HG03175 (cell line): ENCODE measurements at regions not wholly inside any gene's neighbourhood (a gene's known extent, or its start where the extent isn't known, plus 50 kb on each side); places are given as distances from the start of the nearest gene placed in this dataset.
"Not testable (repeated sequence)": the region's sequence is repeated elsewhere in the genome, so short reads cannot be mapped to it uniquely, and the experiment has no call there.

ENCODE experiments used
- ATAC-seq: cut with Tn5 transposase; IDR thresholded peaks from one replicate; pipeline ENCODE4 v1.9.1; 2021; ENCODE audit warnings: mild to moderate bottlenecking, moderate library complexity; ENCODE audit not compliant: unreplicated experiment

DNA sequence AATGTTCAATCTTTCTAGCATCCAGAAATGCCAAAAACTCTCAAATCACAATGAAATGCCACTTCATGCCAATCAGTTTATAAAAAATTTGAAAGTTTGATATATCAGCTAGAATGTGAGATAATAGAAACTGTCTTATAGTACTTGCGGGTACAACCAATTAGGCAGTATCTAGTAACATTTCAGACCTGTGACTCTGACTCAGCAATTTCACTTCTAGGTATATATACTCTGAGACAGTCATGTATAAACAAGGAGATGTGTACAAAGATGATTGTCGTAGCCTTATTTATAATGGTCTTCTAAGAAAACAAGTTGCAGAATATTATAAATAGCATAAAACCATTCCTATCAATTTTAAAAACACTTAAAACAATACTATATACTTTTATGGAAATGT lies 252.3 kb upstream of the PODXL start:
- ATAC-seq = no peak

DNA sequence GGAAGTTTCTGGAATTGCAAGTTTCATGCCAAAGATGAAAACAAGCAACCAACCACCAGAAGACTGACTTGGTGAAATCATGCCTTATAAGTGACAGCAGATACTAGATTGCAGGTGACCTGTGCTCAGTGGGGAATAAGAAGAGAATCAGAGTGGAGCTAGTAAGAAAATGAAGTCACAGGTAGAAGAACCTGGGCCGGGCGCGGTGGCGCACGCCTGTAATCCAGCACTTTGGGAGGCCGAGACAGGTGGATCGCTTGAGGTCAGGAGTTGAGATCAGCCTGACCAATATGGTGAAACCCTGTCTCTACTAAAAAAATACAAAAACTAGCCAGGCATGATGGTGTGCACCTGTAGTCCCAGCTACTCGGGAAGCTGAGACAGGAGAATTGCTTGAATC lies 251.7 kb upstream of the PODXL start:
- not testable (repeated sequence) for ATAC-seq

DNA sequence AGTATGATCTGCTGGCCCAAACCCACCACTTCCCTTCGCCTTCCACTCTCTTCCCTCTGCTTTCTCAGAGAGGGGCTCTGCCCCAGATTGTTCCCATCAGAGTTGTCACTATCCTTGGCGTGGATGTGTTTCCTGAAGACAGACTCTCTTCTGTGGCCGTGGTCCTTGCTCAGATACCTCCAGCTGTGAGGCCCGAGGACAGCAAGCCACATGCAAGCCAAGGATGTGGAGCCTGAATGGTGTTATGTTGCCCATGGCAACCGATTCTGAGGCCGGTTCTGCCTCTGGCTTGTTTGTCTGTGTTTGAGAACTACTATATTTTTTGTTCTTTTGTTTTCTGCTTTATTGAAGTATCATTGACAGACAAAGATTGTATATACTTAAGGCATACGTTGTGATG lies 247.4 kb upstream of the PODXL start:
- no peak for ATAC-seq

- no peak for ATAC-seq
Measured at GRCh38 chr7:131802195-131802864, 245.9 kb upstream of the PODXL start.

- no peak for ATAC-seq
Measured at GRCh38 chr7:131800531-131800930, 244.1 kb upstream of the PODXL start.

DNA sequence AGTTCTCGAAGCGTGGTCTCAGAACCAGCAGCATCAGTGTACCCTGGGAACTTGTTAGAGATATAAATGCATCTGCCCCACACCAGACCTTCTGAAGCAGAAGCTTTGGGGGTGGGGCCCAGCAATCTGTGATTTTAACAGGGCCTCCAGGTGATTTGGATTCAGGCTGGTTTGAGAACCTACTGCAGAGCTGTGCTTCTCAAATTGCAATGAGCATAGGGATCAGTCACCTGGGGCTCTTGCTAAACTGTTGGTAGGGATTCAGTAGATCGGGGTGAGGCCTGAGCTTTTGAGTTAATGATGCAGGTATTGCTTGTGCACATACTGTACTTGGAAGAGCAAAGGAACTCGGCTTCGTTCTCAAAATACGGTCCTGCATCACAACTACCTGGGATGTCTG lies 243.6 kb upstream of the PODXL start:
- no peak for ATAC-seq

DNA sequence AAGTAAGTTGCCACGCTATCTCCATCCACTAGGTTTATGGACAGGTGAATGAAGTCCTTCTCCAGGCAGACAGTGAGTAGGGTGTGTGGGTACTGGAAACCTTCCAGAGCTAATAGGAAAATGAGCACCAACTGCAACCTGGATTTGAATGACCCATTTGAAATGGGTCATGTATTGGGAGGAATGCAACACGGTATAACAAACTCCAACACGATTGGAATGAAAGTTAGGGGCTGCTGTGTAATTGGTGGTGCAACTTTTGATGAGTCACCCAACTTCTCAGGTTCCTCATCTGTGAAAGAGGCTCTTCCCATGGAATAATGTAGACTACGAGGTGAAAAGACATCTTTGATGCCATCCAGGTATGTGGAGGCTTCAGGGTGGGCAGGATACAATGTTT lies 241.4 kb upstream of the PODXL start:
- no peak for ATAC-seq

DNA sequence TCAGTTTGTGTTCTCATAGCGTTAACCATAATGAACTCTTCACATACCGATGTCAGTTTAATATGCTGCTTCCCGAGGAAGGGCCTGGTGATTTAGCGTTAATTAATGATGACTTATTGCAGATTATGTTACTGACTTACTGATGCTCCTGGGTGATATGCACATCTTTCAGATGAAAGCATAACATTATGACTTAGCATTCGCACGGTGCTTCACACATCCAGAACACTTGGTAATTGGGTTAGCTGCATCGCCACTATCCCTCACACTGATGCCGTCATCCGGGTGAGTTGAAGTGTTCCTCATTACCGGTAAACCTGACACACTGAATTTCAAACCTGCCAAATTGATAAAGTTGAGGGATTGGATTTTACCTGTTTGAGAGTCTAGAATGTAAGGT lies 239.0 kb upstream of the PODXL start:
- ATAC-seq = no peak

DNA sequence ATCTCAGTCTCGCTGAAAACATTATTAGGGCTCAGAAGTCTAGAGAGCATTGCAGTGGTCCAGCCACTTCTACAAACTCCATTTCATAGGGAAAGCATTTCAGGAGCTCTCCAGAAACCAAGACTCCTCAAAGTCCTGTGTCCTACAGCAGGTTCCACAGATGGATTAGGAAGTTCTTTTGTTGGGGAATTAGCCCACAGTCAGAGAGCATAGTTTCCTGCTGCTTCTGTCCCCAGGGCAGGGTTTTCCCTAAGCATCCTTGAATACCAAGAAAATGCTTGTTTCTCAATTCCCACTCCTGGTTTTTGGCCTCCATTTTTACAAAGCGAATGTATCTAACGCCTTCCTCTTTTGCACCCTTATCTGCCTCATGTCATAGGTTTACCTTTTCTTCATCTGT lies 235.9 kb upstream of the PODXL start:
- ATAC-seq = no peak

DNA sequence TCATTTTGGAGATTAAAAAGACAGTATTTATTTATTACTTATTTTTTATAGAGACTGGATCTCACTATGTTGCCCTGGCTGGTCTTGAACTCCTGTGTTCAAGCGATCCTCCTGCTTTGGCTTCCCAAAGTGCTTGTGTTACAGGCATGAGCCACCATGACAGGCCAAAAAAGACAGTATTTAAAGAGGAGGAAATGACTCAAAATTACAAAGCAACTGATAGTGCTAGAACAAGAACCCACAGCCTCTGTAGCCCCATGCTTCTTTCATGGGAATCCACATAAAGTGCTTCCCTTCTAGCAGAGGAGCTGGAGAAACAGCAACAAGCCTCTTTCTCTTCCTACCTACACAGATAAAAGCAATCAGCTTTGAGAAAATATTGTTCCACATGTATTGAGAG lies 230.7 kb upstream of the PODXL start:
- ATAC-seq = no peak

GRCh38 chr7:131786204-131786603 lies 229.8 kb upstream of the PODXL start:
- ATAC-seq = no peak

- ATAC-seq = no peak
Measured at GRCh38 chr7:131778601-131779000, 222.2 kb upstream of the PODXL start.

GRCh38 chr7:131774419-131775220 lies 218.2 kb upstream of the PODXL start:
- no peak for ATAC-seq

DNA sequence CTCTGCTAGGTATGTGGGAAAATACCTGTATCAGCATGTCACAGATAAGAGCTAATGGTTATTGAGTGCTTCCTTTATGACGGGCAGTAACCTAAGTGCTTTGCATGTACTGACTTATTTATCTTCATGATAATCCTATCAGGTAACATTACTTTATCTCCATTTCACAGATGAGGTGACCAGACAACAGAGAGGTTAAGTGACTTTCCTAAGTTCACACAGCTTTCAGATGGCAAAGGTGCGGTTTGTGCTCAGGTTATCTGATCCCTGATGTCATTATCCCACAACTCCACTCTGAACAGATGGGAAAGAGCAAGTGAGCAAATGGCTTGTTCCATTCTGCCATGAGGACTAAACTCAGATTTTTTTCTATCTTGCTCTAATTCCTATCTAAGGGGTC lies 217.0 kb upstream of the PODXL start:
- no peak for ATAC-seq

DNA sequence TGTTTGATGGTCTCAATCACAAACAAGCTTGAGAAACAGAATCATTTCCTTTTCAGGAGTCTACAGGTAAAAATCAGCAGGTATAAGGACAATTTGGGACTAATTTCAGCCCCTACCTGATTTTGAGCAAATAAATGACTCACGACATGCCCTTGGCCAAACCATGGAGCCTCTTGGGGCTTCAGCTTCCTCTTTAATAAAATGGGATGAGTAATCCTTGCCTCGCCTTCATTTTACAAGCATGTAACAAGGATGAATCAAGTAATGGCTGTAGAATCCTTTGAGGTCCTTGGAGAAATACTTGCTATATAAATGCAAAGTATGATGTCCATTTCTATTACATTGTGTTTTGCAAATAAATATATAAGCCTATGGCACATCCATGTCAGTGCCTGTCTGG lies 212.8 kb upstream of the PODXL start:
- ATAC-seq = no peak

DNA sequence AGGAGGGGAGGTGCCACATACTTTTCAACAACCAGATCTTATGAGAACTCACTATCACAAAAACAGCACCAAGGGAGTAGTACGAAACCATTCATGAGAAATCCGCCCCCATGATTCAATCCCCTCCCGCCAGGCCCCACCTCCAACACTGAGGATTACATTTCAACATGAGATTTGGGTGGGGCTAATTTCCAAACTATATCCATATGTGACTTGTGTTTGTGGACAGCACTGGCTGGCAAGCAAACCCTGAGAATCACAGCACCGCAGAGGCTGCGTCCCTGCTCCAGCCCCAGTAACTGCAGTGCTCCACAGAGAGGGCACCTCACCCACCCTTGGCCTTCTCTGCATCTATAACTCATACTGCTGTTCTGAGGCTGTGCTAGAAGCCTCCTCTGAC lies 211.2 kb upstream of the PODXL start:
- ATAC-seq = no peak

DNA sequence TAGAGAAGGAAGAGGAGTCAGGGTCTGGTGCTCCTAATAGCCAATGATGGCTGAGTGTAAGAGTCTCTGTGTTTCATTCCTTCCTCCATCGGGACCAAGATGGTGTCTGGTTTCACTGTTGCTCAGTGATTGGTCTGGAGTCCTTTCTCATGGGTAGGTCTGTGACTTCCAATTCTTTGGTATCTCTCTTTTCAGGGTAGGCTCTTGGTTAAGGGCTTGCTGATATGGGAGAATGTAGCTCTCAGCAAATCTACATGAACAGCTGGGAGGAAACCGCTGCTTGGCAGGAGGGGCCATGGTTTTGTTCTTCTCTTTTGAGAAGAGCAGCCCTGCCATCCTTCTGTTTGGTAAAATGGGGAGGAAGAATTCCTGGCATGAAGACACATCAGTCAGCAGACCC lies 209.1 kb upstream of the PODXL start:
- no peak for ATAC-seq

DNA sequence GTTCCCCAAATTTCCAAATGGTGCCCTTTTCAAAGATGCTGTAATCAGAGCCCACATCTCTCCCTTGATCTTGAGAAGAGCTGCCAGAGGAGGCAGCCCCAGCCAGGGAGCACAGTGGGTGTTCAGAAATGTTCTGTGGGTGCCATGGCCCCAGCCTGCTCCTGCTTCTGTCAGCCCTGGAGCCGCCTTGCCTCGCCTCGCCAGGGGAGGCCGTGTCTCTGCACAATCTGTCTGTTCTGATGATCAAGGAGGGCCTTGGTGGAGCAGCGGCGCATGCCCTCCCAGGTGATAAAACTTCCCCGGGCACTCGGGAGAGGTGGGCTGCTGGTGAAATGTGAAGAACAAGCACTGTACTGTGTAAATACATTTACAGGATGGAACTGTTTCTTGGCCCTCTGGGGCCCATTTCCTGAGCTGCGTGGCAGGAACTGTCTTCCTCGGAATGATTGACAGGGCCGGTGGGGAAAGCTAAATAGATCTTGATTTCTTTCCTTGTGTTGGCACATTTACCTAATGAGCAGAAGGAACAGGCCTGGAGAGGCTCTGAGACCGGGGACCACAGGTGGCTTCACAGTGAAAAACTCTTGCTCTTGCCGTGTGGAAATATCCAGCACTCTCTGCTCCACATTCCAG lies 207.8 kb upstream of the PODXL start:
- ATAC-seq = no peak

DNA sequence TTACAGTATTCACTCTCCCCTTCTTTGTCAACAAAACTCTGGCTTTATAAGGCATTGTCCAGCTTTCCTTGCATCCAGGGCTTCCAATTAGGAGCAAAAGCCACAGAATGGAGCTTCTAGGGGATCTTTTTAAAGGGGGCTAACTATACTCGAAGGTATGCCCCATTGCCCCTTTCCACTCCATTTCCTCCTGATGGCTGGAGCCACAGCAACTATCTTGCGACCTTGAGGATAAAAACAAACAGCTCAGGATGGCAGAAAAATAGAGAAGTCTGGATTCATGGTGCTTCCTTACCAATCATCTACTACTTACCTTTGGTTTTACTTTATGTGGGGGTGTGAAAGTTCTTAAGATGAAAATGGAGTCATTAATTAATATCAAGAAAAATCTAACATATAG lies 206.3 kb upstream of the PODXL start:
- ATAC-seq = no peak

GRCh38 chr7:131755801-131756200 lies 199.4 kb upstream of the PODXL start:
- not testable (repeated sequence) for ATAC-seq

- no peak for ATAC-seq
Measured at GRCh38 chr7:131753620-131754222, 197.3 kb upstream of the PODXL start.
